Sigmoid colon (tissue), 4 donors: ENCODE measurements at regions not wholly inside any gene's neighbourhood (a gene's known extent, or its start where the extent isn't known, plus 50 kb on each side); places are given as distances from the start of the nearest gene placed in this dataset.

Source experiments
- EP300 ChIP-seq, 4 donors: sonication (generic); formaldehyde crosslinking; IDR thresholded peaks; one replicate each; pipeline ENCODE4 v1.6.1; 2017; ENCODE audit warnings: antibody characterized with exemption in 4 of 4
- POLR2A ChIP-seq, 2 donors: fragments of 450-650 bp; IDR thresholded peaks; one replicate each; pipeline ENCODE4 v1.6.1; 2016; ENCODE audit warnings: antibody characterized with exemption in 2 of 2, mild to moderate bottlenecking in 2 of 2, moderate library complexity in 2 of 2
- POLR2AphosphoS5 ChIP-seq, 4 donors: sonication (generic); formaldehyde crosslinking; IDR thresholded peaks; one replicate each; pipeline ENCODE4 v1.6.1; 2017; ENCODE audit warnings: antibody characterized with exemption in 4 of 4
- TF ChIP-seq, protein P1 (sequence below), 4 experiments: fragments of 450-650 bp in 3 of 4; fragments of 200-600 bp in 1 of 4; IDR thresholded peaks; one replicate each; pipeline ENCODE4 v1.5.1; 2016 to 2019; ENCODE audit warnings: antibody characterized with exemption in 4 of 4, mild to moderate bottlenecking in 3 of 4, moderate library complexity in 2 of 4

- TF ChIP-seq POLR2A (IDR thresholded peaks at IDR 0.05) (no peak), POLR2AphosphoS5 (IDR thresholded peaks at IDR 0.05) (no peak), EP300 (IDR thresholded peaks at IDR 0.05) (no peak)
- TF ChIP-seq, protein P1, sequence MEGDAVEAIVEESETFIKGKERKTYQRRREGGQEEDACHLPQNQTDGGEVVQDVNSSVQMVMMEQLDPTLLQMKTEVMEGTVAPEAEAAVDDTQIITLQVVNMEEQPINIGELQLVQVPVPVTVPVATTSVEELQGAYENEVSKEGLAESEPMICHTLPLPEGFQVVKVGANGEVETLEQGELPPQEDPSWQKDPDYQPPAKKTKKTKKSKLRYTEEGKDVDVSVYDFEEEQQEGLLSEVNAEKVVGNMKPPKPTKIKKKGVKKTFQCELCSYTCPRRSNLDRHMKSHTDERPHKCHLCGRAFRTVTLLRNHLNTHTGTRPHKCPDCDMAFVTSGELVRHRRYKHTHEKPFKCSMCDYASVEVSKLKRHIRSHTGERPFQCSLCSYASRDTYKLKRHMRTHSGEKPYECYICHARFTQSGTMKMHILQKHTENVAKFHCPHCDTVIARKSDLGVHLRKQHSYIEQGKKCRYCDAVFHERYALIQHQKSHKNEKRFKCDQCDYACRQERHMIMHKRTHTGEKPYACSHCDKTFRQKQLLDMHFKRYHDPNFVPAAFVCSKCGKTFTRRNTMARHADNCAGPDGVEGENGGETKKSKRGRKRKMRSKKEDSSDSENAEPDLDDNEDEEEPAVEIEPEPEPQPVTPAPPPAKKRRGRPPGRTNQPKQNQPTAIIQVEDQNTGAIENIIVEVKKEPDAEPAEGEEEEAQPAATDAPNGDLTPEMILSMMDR (IDR thresholded peaks at IDR 0.05), result no peak
These were observed 121.0 kb upstream of the HAAO start for GRCh38 chr2:42913280-42913878.
